ENCODE measurements at regions not wholly inside any gene's neighbourhood (a gene's known extent, or its start where the extent isn't known, plus 50 kb on each side); places are given as distances from the start of the nearest gene placed in this dataset.

DNA sequence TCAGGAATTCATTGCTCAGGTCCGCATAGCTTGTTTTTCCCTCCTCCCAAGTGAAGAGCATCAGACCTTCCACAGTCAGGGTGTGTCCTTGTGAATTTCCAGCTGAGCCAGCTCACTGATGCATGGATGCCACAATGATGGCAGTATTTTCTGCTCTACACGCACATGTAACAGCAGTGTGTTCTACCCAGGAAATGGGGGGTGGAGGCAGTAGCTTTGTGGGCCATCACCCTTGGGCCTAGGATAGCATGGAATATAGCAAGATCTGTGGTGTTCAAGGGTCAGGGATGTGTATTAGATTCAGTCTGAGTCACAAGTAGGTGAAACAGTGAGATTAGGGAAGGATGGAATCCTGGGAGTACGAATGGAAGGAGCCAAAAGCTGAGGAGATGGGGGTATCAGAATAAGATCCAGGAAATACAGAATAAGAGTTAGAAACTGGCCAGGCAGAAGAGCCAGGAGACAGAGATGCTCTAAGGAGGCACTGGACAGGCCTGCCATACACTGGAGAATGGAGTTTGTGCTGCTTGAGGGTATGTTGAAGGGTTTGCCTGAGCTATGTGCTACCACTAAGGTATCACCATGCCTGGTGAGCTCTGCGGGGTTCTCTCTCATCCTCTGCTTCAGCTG, 90.6 kb upstream of the CNIH3 start:
- TF ChIP-seq, protein P1, sequence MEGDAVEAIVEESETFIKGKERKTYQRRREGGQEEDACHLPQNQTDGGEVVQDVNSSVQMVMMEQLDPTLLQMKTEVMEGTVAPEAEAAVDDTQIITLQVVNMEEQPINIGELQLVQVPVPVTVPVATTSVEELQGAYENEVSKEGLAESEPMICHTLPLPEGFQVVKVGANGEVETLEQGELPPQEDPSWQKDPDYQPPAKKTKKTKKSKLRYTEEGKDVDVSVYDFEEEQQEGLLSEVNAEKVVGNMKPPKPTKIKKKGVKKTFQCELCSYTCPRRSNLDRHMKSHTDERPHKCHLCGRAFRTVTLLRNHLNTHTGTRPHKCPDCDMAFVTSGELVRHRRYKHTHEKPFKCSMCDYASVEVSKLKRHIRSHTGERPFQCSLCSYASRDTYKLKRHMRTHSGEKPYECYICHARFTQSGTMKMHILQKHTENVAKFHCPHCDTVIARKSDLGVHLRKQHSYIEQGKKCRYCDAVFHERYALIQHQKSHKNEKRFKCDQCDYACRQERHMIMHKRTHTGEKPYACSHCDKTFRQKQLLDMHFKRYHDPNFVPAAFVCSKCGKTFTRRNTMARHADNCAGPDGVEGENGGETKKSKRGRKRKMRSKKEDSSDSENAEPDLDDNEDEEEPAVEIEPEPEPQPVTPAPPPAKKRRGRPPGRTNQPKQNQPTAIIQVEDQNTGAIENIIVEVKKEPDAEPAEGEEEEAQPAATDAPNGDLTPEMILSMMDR (IDR thresholded peaks at IDR 0.05), result no peak
- TF ChIP-seq POLR2A (IDR thresholded peaks at IDR 0.05) (no peak), POLR2AphosphoS5 (IDR thresholded peaks at IDR 0.05) (no peak)
